GM18502 (cell line): ENCODE measurements at regions not wholly inside any gene's neighbourhood (a gene's known extent, or its start where the extent isn't known, plus 50 kb on each side); places are given as distances from the start of the nearest gene placed in this dataset.
"Not testable (repeated sequence)": the region's sequence is repeated elsewhere in the genome, so short reads cannot be mapped to it uniquely, and the experiment has no call there.

Experiments
- ATAC-seq: cut with Tn5 transposase; IDR thresholded peaks from one replicate; pipeline ENCODE4 v1.9.1; 2021; ENCODE audit warnings: mild to moderate bottlenecking; ENCODE audit not compliant: unreplicated experiment, poor library complexity

DNA sequence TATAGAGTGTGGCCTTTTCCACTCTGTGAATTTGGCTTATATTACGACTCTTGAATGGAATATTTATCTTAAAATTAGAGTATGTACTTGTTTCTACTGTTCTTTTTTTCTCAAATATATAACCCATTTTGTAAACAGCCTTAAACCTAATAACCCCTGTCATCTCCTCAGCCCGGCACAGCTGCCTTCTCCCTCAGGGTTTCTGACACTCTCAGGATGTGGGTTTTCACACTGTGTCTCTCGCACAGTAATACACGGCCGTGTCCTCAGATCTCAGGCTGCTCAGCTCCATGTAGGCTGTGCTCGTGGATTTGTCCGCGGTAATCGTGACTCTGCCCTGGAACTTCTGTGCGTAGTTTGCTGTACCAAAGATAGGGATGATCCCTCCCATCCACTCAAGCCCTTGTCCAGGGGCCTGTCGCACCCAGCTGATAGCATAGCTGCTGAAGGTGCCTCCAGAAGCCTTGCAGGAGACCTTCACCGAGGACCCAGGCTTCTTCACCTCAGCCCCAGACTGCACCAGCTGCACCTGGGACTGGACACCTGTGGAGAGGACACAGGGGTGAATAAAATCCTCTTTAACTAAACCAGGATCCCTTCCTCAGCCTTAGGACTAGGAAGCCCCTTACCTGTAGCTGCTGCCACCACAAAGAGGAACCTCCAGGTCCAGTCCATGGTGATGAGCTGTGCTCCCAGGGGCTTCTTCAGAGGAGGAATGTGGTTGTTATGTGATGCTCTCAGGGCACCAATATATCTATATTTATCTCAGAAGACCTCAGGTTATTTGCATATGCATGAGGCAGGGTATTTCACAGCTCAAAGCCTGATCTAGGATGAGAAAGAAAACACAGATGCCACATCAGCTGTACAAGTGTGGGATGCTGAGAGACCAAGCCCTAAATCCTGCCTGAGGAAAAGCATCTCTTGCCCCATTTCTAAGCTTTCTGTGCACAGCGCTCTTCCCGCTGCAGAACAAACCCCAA lies 1188.4 kb downstream of the TMEM121 start:
- not testable (repeated sequence) for ATAC-seq

DNA sequence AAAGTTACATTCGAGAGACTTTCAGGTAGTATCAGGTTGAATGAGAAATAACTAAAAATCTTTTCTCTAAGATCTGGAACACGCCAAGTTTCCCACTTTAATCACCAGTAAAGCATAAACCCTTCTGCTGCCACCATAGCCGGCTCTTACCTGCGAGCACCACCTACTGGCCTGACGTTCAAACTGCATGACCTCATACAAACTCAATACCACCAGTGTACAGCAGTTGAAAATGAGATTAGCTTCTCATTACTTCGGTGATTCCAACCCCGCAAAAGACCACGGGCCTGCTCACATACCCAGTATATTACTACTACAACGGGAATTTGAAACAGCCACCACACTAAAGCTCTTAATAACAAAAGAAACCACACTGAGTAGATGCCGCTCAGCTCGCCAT lies 1191.2 kb downstream of the TMEM121 start:
- ATAC-seq, result not testable (repeated sequence)

DNA sequence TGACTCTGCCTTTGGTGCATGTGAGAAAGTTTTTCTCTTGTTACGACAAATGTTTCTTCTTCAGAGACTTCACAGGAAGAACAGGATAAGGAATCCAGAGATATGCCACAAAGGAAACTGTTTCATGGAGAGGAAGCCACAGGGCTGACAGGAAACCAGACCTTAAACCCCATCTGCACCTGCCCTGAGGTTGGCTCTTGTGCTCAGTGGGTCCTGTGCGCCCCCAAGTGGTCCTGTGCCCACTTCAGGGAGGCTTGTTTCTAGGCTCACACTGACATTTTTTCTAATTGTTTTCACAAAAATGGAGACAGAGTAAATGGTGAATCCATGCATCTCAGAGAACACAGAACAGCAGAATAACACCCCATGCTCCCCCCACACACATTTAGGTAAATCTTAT lies 1193.5 kb downstream of the TMEM121 start:
- ATAC-seq, result not testable (repeated sequence)

DNA sequence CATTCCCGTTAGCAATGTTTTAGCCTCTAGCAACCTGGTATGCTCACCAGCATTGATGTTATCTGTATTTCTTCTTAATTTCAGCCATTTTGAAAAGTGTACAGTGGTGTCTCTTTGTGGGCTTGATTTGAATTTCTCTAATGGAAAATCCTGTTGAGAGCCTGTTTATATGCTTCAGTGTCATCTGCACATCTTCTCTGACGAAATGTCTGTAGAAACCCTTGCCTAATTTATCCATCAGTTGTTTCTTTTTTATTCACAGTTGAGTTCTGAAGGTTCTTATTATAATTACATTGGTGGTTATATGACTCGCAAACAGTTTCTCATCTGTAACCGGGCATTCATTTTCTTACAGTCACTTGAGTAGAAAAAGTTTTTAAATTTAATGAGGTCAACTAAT lies 1195.5 kb downstream of the TMEM121 start:
- not testable (repeated sequence) for ATAC-seq

DNA sequence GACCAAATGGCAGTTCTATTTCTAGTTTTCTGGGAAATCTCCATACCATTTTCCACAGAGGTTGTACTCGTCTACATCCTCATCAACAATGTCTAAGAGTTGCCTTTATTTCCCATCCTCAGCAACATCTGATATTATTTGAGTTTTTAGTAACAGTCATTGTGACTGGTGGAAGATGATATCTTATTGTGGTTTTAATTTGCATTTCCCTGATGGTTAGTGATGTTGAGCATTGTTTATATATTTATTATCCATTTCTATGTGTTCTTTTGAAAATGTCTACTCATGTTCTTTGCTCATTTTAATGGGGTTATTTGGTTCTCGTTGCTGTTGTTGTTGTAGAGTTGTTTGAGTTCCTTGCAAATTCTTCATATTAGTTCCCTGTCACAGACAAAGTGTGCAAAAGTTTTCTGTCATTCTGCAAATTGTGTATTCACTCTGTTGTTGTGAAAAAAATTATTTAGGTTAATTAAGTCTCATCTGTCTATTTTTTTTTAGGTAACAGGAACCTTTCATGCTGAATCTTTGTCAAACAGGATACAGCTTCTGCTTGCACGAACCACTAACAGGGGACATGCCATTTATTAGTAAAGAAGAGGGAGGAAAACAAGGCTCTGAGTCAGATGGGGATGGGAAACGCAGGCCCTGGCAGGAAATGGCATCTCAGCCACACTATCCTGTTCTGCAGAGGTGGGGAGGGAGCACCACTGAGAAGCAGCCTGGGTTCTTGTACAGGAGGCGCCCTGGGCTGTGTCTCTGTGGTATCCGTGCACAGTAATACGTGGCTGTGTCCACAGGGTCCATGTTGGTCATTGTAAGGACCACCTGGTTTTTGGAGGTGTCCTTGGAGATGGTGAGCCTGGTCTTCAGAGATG lies 1196.7 kb downstream of the TMEM121 start:
- ATAC-seq, result not testable (repeated sequence)

DNA sequence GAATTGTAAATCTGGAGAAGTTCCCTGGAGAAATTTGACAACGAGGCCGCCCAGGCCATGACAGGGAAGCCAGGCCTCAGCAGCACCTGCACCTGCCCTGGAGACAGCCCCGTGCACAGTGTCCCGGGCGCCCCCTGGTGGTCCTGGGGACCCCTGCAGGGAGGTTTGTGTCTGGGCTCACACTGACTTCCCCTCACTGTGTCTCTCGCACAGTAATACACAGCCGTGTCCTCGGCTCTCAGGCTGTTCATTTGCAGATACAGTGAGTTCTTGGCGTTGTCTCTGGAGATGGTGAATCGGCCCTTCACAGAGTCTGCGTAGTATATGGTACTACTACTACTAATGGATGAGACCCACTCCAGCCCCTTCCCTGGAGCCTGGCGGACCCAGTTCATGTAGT lies 1201.6 kb downstream of the TMEM121 start:
- ATAC-seq, result not testable (repeated sequence)

DNA sequence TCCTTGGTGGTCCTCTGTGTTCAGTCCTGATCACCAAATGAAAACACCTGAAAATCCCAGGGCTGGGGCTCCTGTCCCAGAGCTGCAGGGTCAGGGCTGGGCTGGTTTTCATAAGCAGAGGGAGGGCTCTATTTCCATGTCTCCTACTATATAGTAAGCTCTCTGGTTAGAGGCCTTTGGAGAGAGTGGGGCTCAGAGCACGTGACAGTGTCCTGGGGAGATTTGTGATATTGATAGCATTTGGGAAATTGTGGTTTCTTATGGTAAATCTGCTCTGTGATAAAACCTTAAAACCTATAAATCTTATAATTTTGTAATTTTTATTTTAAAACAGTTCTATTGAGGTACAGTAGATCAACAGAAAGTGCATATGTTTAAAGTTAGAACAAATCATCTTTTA lies 1202.2 kb downstream of the TMEM121 start:
- ATAC-seq, result no peak

DNA sequence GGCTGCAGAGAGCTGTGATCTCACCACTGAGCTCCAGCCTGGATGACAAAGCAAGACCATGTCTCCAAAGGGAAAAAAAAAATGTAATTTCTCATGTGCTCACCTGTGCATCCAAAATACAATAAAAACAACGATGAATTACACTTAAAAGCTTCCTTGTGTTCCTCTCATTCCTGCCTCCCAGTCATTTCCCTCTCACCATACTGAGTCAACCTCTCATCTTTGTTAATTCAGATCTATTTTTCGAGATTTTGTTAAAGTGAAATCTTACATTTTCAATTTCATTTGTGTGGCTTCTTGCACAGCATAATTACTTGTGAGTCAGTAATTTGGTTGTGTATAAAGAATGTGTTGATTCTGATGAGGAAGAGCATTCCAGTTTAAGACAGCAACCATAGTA lies 1203.2 kb downstream of the TMEM121 start:
- no peak for ATAC-seq

DNA sequence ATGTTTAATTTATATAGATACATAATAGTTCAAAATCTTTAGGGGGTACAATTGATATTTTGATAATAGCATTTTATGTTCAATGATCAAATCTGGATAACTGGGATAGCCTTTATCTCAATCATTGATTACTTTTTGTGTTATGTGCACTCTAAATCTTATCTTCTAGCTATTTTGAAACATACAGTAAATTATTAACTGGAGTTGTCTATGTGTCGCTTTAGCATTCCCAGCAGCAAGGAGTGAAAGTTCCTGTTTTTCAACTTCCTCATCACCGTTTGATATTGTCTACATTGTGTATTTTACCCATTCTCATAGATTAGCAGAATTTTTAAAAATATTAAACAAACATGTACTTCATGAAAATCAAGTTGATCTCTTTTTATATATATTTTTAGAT lies 1207.4 kb downstream of the TMEM121 start:
- no peak for ATAC-seq

DNA sequence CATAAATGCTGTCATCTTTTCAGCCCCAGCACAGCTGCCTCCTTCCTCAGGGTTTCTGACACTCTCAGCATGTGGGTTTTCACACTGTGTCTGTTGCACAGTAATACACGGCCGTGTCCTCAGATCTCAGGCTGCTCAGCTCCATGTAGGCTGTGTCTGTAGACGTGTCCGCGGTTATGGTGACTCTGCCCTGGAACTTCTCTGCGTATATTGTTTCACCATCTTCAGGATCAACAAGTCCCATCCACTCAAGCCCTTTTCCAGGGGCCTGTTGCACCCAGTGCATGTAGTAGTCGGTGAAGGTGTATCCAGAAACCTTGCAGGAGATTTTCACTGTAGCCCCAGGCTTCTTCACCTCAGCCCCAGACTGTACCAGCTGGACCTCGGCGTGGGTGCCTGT lies 1210.6 kb downstream of the TMEM121 start:
- ATAC-seq, result no peak

DNA sequence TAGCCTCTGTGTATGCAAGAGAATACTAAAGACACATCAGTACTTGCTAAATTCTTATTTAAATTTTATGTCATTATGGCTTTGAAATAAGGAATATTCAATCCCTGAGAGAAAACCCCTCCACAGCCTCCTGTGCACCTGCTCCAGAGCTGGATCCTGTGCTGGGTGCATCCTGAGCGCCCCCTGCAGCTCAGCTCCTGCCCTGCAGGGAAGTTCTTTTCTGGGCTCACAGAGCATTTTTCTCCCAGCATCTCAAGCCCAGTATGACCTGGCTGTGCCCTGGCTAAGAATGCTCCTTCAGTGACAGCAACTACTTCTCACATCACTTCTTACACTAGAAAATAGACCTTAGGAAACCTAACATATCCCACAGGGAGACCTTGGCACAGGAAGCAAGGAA lies 1211.7 kb downstream of the TMEM121 start:
- no peak for ATAC-seq

DNA sequence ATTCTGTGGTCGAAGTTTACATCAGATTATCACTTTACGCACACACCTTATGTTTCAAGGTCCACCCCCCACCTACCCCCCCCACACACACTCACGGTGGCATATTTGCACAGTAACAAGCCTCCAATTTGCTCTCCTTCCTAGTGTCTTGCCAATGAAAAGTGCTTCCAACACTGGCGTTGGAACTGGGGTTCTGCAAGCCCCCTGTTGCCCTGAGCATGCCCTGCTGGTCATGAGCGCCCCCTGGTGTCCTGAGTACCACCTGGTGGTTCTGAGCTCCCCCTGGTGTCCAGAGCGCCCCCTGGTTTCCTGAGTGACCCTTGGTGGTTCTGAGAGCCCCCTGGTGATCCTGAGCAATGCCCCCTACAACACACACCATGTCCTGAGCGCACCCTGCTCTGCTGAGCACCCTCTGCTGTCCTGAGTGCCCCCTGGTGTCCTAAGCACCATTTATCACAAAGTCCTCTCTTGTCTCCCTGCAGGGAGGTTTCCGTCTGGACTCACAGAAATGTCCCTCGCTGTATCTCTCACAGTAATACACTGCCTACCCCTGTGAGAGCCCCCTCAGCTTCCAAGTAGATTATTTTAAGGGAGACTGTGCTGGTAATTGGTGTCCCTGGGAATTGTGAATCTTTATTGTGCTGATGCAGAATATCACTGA lies 1212.3 kb downstream of the TMEM121 start:
- ATAC-seq, result not testable (repeated sequence)

DNA sequence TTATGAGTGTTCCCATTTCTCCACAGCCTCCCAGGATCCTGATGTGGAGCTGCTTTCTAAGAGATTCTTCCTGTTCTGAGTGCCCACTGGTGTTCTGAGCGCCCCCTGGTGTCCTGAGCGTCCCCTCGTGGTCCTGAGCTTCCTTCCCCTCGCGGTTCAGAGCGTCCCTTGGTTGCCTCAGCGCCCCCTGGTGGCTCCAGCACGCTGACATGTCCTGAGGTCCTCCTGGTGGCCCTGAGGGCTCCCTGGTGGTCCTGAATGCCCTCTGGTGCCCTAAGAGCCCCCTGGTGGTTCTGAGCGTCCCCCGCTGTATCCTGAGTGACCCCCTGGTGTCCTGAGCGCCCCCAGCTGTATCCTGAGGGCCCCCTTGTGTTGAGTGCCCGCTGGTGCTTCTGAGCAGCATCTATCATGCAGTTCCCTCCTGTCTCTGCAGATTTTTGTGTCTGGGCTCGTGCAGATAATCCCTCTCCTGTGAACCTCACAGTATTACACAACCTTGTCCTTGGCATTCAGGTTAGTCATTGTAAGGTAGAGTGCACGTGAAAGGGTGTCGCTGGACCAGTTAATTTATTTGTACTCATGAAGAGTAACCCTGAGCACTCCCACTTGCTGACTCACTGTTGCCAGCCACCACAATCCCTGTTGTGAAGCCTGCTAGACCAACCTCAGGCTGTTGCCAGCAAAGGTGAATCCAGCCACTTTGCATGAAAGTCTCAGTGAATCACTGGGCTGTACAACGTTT lies 1214.9 kb downstream of the TMEM121 start:
- peak; percentile 79 for ATAC-seq

DNA sequence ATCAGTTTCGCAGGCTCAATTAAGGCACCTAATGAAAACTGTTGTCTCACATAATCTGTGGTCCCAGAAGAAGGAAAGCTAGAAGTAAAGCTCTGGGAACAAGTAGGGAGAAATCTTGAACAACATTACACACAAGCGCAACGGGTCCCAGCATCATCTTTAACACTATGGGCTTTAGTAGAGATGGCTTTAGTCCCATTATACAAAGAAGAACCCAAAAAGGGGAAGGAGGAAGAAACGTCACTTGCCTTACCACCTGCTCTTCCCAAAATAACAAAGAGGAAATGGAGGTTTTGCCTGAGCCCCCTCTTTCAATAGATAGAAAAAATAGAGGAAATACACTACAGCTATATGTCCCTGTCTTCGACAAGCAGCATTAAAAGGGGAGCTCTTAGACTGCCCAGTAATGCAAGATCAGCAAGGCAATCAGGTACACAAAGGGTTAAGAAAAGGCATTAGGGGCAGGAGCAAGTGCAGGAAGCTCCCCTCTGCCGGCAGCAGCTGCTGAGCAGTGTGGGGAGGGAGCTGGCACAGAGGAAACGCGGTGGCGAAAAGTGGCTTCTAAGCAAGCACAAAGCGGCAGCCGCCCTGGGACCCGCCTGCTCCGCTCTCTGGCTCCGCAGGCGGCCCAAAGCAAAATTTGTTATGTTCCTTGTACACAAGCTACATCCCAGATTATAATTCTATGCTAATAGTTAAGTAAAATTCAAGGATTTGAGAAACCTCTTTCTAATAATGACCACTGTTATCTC lies 1218.8 kb downstream of the TMEM121 start:
- not testable (repeated sequence) for ATAC-seq

DNA sequence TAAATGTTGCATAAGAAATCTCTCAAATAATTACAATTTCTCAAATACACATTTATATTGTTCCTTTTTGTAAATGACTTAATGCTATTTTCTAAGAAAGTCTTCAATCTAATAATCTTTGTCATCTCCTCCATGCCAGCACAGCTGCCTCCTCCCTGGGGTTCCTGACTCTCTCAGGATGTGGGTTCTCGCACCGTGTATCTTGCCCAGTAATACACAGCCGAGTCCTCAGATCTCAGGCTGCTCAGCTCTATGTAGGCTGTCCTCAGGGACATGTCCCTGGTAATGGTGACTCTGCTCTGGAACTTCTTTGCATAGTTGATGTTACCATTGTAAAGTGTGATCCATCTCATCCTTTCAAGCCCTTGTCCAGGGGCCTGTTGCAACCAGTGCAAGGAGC lies 1223.7 kb downstream of the TMEM121 start:
- ATAC-seq, result not testable (repeated sequence)

DNA sequence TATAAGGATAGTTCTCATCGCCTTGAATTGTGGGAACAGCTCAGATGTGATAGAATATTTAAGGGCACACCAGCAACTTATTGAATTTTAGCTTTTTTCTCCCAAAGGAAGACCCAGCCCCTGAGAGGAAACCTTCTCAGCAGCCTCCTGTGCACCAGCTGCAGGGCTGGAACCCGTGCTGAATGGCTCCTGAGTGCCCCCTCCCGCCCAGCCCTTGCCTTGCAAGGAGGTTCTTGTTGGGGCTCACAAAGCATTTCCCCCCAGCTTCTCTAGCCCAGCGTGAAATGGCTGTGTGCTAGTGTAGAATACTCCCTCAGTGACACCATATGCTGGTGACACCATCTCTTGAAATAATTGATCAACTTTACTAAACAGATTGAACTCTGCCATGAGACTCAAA lies 1227.4 kb downstream of the TMEM121 start:
- not testable (repeated sequence) for ATAC-seq

DNA sequence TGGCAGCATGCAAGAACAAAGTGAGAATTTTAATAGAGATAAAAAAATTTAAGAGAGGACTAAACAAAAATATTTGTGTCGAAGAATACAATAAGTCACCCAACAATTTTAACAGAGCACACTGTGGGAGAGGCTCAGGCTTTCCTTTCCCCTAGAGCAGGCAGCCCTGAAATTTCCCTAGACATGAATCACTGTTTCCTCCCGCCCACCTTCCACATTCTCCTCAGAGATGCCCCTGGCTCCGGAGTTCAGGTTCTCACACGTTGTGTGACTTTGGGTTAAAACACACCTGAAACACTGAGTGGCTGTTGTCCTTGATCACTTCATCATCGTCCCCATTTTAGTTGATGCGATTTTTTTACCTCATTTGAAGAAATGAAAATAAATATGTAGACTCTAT lies 1231.1 kb downstream of the TMEM121 start:
- not testable (repeated sequence) for ATAC-seq

DNA sequence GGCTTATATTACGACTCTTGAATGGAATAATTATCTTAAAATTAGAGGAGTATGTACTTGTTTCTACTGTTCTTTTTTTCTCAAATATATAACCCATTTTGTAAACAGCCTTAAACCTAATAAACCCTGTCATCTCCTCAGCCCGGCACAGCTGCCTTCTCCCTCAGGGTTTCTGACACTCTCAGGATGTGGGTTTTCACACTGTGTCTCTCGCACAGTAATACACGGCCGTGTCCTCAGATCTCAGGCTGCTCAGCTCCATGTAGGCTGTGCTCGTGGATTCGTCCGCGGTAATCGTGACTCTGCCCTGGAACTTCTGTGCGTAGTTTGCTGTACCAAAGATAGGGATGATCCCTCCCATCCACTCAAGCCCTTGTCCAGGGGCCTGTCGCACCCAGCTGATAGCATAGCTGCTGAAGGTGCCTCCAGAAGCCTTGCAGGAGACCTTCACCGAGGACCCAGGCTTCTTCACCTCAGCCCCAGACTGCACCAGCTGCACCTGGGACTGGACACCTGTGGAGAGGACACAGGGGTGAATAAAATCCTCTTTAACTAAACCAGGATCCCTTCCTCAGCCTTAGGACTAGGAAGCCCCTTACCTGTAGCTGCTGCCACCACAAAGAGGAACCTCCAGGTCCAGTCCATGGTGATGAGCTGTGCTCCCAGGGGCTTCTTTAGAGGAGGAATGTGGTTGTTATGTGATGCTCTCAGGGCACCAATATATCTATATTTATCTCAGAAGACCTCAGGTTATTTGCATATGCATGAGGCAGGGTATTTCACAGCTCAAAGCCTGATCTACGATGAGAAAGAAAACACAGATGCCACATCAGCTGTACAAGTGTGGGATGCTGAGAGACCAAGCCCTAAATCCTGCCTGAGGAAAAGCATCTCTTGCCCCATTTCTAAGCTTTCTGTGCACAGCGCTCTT lies 1235.8 kb downstream of the TMEM121 start:
- not testable (repeated sequence) for ATAC-seq
